SK-N-MC (cell line): ENCODE measurements at regions not wholly inside any gene's neighbourhood (a gene's known extent, or its start where the extent isn't known, plus 50 kb on each side); places are given as distances from the start of the nearest gene placed in this dataset.
A peak's percentile ranks its signal among the peaks of the same experiment; 100 is the strongest.

Experiments
- DNase-seq: peaks from one replicate; pipeline ENCODE4 v3.0.0-alpha.2; 2011; ENCODE audit warnings: low read depth, low spot score
- H3K27ac ChIP-seq: fragments of 200-600 bp; sonication (generic); 2 replicates; pipeline ENCODE4 v1.5.1; 2016; ENCODE audit warnings: mixed run types
- H3K36me3 ChIP-seq: fragments of 200-600 bp; sonication (generic); 2 replicates; pipeline ENCODE4 v1.6.1; 2017; ENCODE audit warnings: antibody characterized with exemption, low read length, mixed read lengths; ENCODE audit not compliant: insufficient read depth
- H3K4me3 ChIP-seq: fragments of 200-600 bp; sonication (generic); 2 replicates; pipeline ENCODE4 v1.5.1; 2016
- H3K9ac ChIP-seq: fragments of 200-600 bp; sonication (generic); 2 replicates; pipeline ENCODE4 v1.8.0; 2017; ENCODE audit warnings: mixed run types, mixed read lengths; ENCODE audit not compliant: insufficient read length
- H3K9me3 ChIP-seq: fragments of 200-600 bp; sonication (generic); 2 replicates; pipeline ENCODE4 v1.6.1; 2017; ENCODE audit warnings: low read depth, mild to moderate bottlenecking, antibody characterized with exemption, low read length, moderate library complexity, mixed read lengths
- EZH2 ChIP-seq: fragments of 200-600 bp; sonication (generic); IDR thresholded peaks from one replicate; pipeline ENCODE4 v1.6.1; 2017; ENCODE audit warnings: antibody characterized with exemption
- FOXP2 ChIP-seq: optimal IDR thresholded peaks from 2 replicates; pipeline ENCODE3; 2011; ENCODE audit warnings: mild to moderate bottlenecking, moderate library complexity; ENCODE audit not compliant: insufficient read depth; ENCODE audit errors: extremely low read length, control extremely low read depth
- POLR2AphosphoS5 ChIP-seq: IDR thresholded peaks from 2 replicates; pipeline ENCODE4 v1.6.1; 2012; ENCODE audit warnings: mild to moderate bottlenecking, low read depth, low read length, borderline replicate concordance

GRCh38 chr9:22232971-22233370 is 213.7 kb upstream of the DMRTA1 start:
- Histone ChIP-seq H3K36me3 (no peaks in the 10 kb centered on the region), H3K9me3 (no peaks in the 10 kb centered on the region), H3K9ac (no peak overlapping the region), H3K4me3 (no peak overlapping the region), H3K27ac (no peak overlapping the region)
- TF ChIP-seq FOXP2 (no peak), POLR2AphosphoS5 (no peak), EZH2 (no peak)
- no peak for DNase-seq

GRCh38 chr9:22237497-22238363 is 208.9 kb upstream of the DMRTA1 start:
- H3K36me3 ChIP-seq = no peaks in the 10 kb centered on the region
- H3K4me3 ChIP-seq = no peak overlapping the region
- no peak for DNase-seq
- TF ChIP-seq EZH2 (no peak), FOXP2 (no peak), POLR2AphosphoS5 (no peak)
- no peaks in the 10 kb centered on the region for H3K9me3 ChIP-seq
- no peak overlapping the region for H3K27ac ChIP-seq
- no peak overlapping the region for H3K9ac ChIP-seq

GRCh38 chr9:22238809-22239684 is 207.6 kb upstream of the DMRTA1 start:
- Histone ChIP-seq H3K27ac (no peak overlapping the region), H3K36me3 (no peaks in the 10 kb centered on the region), H3K9me3 (no peaks in the 10 kb centered on the region), H3K4me3 (no peak overlapping the region), H3K9ac (no peak overlapping the region)
- TF ChIP-seq FOXP2 = no peak
- TF ChIP-seq EZH2 = no peak
- no peak for TF ChIP-seq POLR2AphosphoS5
- DNase-seq = no peak

- no peak overlapping the region for H3K9ac ChIP-seq
- H3K27ac ChIP-seq = no peak overlapping the region
- no peak for TF ChIP-seq POLR2AphosphoS5
- TF ChIP-seq EZH2 = no peak
- TF ChIP-seq FOXP2 = no peak
- no peaks in the 10 kb centered on the region for H3K9me3 ChIP-seq
- no peaks in the 10 kb centered on the region for H3K36me3 ChIP-seq
- H3K4me3 ChIP-seq = no peak overlapping the region
- DNase-seq = no peak
Measured at GRCh38 chr9:22240619-22241018, 206.0 kb upstream of the DMRTA1 start.

GRCh38 chr9:22241024-22241423 is 205.6 kb upstream of the DMRTA1 start:
- no peak overlapping the region for H3K27ac ChIP-seq
- H3K4me3 ChIP-seq = no peak overlapping the region
- TF ChIP-seq FOXP2 (no peak), EZH2 (no peak), POLR2AphosphoS5 (no peak)

GRCh38 chr9:22241611-22242010 is 205.0 kb upstream of the DMRTA1 start:
- TF ChIP-seq EZH2 (no peak), POLR2AphosphoS5 (no peak), FOXP2 (no peak)
- Histone ChIP-seq H3K9ac (no peak overlapping the region), H3K27ac (no peak overlapping the region), H3K4me3 (no peak overlapping the region), H3K9me3 (no peaks in the 10 kb centered on the region), H3K36me3 (no peaks in the 10 kb centered on the region)
- DNase-seq = no peak

More at GRCh38 chr9:22241024-22241423, 205.6 kb upstream of the DMRTA1 start:
- no peaks in the 10 kb centered on the region for H3K9me3 ChIP-seq
- DNase-seq = no peak
- no peaks in the 10 kb centered on the region for H3K36me3 ChIP-seq
- H3K9ac ChIP-seq = no peak overlapping the region

GRCh38 chr9:22244139-22245011 is 202.2 kb upstream of the DMRTA1 start:
- Histone ChIP-seq H3K4me3 (peak overlapping the region; percentile 5; the same call in 1 of the 2 replicates), H3K9me3 (no peaks in the 10 kb centered on the region), H3K36me3 (no peaks in the 10 kb centered on the region), H3K27ac (no peak overlapping the region), H3K9ac (no peak overlapping the region)
- TF ChIP-seq EZH2 (no peak), POLR2AphosphoS5 (no peak), FOXP2 (no peak)
- DNase-seq = peak; percentile 48
